GM19238 (cell line): ENCODE measurements at regions not wholly inside any gene's neighbourhood (a gene's known extent, or its start where the extent isn't known, plus 50 kb on each side); places are given as distances from the start of the nearest gene placed in this dataset.

ENCODE experiments used
- DNase-seq: peaks from one replicate; pipeline ENCODE4 v3.0.0; 2011; ENCODE audit warnings: low spot score; ENCODE audit not compliant: insufficient read length

DNA sequence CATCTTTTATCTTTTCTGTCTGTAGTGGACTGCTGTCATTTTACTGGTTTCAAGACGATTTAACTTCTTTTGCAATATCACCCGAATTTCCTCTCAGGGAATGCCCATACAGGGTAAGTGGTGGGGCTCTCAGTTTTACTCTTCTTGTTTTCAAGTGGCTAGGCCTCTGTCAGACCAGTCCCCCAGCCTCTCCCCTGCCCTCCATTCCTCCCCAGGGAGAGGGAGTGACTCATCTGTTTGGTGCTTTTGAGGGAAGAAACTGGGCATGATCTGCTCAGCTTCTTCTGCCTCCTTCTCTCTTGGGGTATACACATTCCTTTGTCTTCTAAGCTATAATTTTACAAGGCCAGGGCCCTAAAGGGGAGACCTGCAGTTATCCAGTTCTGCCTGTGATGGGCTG lies 332.0 kb downstream of the CBLN1 start:
- no peak for DNase-seq

DNA sequence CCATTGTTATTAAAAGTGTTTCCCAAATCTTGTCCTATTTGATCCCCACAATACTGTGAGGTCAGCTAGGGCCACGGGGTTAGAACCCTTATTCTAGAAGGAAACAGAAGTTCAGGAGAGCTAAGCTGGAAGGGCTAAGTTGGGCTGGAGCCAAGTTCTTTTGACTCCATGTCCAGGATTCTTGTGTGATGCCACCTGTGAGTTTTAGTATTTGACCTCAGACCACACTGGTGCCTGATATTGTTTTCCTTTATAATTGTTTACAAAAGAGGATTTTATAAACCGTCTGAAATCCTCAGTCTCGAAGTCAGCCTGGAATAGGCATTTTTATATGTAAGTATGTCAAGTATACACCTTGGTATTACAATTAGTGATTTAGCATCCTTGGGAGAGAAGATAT lies 332.7 kb downstream of the CBLN1 start:
- DNase-seq, result no peak

DNA sequence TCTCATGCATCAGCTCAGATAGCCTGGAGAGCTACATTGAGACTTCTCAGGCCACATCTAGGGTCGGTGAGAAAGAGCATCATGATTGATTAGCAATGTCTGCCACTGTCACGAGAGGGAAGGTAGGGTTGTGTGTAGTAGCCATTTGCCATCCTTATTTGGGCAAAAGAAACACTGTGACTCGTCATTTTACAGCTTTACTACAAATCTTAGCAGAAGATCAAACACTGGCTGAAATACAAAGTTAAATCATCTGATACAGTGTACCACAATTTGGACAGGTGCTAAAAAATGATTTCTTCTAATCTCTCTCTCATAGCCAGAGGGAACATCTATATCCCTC lies 334.3 kb downstream of the CBLN1 start:
- no peak for DNase-seq

DNA sequence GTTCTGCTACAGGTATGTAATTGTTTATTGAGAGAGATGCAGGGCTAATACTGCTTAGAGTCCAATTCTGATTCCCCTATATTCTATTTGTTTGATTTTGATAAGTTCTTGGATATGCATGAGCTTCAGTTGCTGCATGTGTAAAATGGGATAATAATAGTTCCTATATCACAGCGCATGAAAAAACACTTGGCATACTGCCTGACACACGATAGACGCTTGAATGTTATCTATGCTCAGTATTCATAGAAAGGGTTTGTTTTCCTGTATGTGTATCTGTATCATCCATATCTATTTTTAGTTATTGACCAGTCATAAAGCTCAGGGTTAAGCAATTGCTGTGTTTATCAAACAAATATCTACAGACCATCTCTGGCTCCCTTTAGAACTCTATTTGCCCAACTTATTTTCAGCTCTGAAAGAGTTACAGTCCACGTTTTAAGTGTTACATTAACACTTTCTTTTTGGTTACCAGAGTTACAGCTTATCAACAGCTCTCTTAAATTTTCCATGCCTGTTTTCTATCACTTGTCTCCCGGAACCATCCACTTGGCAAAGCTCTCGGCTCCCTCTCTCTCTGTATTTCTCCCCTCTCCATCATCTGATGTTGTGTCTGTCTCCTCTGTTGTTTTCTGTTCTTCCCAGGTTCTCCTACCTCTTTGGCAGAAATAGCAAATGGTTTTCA lies 334.8 kb downstream of the CBLN1 start:
- no peak for DNase-seq

DNA sequence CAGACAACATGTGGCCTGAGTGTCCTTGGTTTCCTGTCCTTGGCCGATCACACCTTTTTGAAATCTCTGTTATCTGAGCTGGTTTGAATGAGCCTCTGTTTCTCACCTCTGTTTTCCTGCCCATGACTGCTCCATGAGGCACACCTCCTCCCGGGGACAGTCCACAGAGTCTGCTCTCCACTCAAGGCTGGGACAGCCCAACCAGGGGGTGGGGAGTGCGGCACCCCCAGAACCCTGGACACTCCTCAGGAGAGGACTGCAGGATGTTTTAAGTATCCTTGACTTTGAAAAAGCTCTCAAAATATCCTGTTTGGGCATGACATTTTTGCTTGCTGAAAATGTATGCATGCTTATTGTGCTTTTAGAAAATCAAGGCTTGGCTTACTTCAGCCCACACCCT lies 333.0 kb upstream of the N4BP1 start:
- DNase-seq, result no peak

DNA sequence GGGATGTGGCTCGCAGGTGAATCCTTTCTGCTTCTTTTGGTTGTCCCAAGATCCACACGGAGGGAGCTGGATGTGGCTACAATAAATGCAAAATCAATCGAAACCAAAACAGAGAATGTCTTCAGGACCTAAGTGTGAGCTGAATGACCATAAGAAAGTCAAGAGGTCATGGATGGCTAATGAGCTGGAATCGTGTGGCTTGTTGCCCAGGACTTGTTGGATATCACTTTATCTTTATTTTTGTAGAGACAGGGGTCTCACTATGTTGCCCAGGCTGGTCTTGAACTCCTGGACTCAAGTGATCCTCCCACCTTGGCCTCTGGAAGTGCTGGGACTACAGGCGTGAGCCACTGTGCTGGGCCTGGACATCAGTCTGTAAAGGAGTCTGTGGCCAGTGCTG lies 326.8 kb upstream of the N4BP1 start:
- no peak for DNase-seq

DNA sequence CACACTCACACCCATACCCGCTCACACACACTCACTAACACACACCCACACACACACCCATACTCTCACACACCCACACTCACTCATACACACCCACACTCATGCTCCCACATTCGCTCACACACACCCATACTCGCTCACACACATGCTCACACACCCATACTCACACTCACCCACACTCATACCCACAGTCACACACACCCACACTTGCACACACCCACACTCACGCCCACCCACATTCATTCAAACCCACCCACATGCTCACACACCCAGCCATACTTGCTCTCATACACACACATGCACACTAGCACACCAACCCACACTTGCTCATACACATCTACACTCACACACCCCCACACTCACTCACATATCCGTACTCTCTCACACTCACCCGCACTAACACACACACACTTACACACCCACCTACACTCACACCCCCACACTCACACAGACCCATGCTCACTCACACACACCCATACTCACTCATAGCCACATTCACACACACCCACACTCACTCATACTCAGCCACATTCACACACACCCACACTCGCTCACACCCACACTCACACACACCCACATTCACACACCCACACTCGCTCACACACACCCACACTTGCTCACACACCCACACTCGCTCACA lies 322.4 kb upstream of the N4BP1 start:
- no peak for DNase-seq

DNA sequence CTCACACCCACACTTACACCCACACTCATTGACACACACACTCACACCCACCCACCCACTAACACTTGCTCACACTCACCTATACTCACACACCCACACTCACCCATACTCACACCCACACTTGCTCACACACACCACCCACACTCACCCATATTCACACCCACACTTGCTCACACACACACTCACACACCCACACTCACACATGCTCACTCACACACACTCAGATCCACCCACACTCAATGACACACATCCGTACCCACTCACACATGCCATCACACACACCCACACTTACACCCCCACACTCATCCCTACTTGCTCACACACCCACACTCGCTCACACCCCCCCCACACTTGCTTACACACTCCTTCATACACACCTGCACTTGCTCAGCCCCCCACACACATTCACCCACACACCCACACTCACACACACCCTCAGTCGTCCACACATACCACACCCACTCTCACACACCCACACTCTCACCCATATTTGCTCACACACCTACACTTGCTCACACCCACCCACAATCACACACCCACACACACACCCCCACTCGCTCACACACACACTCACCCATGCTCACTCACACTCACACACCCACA lies 321.1 kb upstream of the N4BP1 start:
- no peak for DNase-seq

DNA sequence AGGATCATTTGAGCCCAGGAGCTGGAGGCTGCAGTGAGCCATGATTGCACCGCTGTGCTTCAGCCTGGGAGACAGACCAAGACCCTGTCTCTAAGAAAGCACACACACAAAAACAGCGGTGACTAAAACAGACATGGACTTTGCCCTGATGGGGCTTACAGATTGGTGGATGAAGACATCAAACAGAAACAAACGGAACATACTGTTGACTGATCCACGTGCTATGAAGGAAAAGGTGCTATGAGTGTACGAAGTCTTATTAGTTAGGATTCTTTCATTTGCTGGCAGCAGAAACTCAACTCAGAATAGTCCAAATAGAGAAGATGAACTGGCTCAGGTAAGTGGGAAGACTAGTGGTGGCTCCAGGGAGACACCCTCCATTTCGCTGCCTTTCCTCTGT lies 309.8 kb upstream of the N4BP1 start:
- DNase-seq, result no peak

DNA sequence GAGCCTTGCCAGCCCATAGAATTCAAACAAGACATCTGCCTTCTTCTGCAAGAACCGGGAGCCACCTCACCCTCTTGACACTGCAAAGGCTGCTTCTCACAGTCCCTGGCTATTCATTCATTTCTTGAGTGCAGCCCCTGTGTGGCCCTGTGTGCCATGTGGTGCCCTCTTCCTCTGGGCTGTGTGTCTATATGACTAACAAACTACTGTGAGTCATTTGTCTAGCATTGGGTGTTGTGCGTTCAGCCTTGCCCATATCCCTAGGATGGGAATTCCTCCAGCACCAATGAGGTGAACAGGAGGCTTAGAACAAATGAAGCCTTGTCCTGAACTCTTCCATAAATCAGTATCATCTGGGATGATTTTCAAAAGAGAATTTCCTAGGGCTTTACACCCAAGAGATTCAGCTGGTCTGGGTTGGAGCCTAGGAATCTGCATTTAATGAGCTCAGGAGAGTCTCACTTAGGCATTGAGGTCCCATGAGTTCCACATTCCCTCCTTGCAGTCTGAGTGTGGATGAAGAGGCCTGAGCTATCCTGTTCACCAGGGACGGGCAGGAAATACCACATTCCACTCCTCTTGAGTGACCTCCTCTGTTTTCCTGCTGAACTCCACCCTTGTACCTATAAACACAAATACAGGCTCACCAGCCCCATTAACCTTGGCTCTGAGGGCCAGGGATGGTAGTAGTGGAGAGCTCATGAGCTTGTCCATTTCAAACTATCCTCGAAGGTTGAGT lies 308.7 kb upstream of the N4BP1 start:
- no peak for DNase-seq

DNA sequence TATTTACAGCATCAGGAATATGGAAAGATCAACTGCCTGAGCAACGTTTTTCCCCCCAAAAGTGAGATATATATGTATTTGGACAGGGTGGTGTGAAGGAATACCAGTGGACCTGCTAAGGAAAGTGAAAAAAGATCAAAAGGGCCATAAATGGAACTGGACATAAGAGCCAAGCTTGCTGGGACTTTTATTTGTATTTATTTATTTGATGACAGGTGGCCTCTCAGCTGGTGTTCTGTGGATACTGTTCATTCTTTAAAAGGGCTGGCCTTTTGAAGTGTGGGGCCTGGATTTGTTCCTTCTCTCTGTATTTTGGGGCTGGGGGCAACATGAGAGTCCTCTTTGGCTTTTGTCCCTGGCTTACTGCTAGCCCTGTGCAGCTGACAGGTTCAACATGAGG lies 306.6 kb upstream of the N4BP1 start:
- DNase-seq, result no peak

DNA sequence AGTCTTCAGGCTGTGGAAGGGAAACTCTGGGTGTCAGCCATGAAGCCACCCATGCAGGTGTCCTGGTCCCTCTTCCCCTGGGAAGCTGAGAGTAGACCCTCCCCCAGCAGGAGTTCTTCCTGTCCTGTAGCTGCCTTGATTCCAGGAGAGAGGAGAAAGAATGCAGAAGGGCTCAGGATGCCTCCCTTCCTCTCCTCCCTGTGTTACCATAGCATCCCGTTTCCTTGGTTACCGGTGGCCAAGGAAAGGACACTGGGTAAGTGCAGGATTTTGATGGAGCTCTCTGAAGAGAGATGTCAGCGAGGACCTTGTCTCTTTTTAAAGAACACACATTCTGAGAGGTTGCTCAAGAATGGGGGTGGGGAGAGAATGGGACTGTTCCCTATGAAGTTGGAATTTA lies 304.1 kb upstream of the N4BP1 start:
- no peak for DNase-seq

DNA sequence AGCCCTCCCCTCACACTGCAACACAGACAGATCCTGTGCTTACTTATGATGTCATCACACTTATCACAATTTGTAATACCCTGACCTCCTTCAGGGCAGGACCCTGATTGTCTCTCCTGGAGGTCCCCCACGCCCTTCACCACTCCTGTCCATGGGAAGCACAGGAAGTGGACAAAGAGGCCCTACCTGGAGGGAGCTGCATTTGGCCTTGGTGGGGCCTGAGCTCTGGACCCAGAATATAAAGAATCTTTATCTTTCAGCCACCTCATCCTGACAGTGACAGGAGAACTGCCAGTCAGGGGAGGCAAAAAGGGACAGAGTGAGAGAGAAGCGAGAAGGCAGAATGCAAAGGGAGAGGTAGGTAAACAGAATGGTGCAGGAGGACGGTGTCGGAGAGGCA lies 303.4 kb upstream of the N4BP1 start:
- no peak for DNase-seq

DNA sequence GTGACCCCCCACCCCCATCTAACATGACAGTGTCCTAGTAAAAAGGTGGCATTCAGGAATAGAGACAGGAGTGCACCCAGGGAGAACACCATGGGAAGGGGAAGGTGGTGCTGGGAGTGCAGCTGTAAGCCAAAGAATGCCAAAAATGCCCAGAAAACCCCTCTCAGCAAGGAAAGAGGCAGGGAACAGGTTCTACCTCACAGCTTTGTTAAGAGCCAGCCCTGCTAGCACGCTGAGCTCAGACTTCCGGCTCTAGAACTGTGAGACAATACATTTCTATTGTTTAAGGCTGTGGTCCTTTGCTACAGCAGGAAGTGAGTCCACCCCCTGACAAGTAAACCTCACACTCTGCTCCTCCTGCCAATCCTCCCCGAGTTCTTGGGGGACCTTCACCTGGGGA lies 302.4 kb upstream of the N4BP1 start:
- no peak for DNase-seq

DNA sequence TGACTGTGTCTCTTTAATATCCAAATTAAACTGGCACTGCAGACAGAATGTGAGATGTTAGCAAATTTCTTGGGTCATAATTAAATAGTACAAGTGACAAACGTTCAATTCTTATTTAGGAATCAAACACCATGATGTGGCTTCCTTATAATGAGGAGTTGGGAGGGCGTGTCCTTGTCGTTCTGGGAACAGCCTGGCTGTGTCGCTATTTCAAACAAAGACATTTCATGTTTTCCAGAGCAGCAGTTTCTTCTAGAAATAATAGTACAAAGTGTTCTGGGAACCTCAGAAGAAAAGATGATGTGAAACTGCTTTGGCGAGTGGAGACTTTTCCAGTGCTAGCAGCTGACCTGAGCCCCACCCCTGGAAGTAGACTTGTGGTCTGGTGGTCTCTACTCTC lies 301.7 kb upstream of the N4BP1 start:
- no peak for DNase-seq

DNA sequence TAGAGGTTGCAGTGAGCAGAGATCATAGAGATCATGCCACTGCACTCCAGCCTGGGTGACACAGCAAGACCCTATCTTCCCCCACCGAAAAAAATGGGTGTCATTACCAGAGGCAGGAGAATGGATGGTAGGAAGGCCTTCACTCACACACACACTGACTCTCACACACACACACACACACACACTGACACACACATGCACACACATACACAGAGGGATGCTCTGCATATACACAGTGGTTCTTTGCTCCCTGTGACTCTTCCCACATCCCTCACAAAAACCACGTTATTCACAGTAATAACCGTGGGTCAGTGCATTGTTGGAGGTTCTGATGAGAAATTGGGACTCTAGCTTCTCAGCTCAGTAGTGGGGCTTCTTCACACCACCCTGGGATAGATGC lies 300.2 kb upstream of the N4BP1 start:
- DNase-seq, result no peak

DNA sequence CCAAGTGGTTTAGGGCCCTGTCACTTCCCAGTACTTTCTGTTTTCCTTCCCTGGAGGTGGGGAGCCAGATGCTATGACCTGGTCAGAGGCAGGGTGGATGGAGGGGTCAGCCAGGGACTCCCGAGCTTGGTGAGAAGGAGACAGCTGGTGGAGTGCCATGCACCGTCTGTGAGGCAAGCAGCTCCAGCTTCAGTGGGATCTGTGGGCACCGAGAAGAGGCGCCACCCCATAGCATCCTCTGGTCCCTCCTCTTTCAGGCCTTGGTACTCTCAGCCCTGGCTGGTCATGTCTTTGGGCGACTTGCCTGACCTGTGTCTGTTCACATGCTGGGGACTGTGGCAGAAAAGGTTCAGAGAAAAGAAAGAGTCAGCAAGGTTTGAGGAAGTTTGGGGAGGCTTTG lies 299.3 kb upstream of the N4BP1 start:
- no peak for DNase-seq

DNA sequence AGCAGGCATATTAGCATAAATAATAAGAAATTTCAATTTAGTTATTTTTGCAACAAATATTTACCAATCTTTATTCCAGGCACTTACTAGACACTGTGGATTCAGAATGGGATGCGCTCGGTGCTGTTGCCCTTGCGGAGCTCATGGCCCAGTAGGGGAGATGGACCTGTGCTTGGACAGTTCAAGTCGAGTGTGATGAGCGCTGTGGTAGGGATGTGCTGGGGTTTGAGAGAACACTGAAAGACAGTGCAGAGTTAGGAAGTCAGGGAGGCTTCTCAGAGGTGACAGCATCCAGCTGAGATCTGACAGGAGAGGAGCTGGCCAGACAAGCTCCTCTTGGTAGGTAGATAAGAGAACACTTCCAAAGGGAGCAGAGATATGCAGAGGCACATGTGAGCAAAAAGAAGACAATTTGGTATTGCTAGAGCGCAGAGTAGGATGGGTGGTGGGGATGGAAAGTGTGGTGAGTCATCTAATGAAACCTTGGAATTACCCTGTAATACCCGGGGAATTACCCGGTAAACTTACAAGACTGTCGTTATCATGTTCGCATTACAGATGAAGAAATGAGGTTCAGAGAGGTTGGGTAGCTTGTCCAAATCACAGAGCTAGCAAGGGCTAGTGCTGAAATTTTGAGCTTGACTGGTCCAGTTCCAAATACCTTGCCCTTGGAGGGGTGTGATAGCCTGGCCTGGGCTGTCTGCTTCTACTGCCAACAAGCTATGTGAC lies 298.1 kb upstream of the N4BP1 start:
- DNase-seq, result no peak

DNA sequence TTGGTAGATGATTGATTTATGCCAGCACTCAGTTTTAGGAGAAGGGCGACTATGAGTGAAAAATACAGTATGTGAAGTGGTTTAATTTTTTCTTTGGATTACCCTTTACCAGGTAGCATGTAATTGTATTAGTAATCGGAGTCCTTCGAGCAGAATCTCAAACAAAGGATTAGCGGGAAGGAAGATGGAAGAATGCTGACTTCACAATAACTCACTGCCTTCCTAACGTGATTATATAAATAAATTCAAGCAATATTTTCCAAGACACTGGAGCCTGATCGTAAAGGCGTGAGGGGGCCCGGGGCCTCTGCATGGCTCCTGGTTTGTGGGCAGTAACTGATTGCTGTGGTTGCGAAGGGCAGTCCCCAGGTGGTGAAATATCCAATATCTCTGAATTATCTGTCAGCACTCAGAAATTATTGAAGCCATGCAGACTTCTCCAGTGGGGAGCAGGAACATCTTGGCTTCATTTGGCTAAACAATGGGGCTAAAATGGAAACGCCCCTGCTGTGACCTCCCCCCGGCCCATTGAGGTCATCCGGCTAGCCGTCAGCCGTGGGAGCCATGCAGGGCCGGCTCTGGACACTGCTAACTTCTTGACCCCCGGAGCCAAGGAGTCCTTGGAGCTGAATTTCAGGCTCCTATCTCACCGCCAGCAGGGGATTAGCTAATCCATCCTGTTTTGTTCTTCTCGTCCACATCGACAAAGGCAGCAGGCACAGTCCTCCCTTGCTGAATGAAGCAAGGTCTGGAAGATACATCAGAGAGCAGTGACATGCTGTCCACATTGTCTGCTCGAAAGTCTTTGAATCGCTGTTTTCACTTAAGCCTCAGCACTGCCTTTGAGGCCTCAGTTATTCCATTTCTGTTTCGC lies 295.9 kb upstream of the N4BP1 start:
- DNase-seq, result no peak

DNA sequence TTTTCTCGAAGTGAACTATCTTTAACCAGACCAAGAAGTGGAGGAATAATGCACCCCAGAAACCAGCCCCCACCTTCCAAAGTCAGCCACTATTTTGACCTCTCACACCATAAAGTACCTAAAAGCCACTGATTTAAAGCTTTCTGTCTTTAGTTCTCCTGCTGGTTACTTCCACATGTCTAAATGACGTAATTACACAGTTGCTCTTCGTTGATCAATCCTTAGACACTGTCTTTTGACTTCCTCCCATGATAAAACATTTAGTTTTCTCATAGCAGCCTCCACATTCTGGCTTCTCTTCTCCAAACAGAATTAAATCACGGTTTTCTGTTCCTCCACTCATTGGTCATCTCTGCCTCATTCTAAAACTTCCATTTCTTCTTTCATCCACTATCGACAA lies 294.4 kb upstream of the N4BP1 start:
- no peak for DNase-seq

DNA sequence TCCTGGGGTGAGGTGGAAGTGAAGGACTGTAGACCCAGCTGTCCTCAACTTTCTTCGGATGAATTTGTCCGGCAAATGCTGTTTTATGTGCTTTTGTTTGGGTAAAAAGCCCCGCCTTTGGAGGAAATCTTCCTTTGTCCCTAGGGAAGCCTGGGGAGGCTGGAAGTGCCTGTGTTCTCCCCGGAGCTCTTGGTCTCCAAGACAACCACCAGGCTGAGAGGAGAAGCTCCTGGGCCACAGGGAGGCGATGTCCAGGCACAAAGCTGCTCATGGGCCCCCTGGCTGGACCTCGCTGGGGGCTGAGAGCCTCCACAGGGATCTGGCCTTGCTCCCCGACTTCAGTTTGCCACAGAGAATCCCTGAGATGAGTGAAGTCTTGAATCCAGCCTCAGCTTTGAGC lies 293.1 kb upstream of the N4BP1 start:
- DNase-seq, result no peak
